GM18867 (cell line): ENCODE measurements at regions not wholly inside any gene's neighbourhood (a gene's known extent, or its start where the extent isn't known, plus 50 kb on each side); places are given as distances from the start of the nearest gene placed in this dataset.

Experiments
- ATAC-seq: cut with Tn5 transposase; IDR thresholded peaks from one replicate; pipeline ENCODE4 v1.9.1; 2021; ENCODE audit warnings: mild to moderate bottlenecking, moderate library complexity; ENCODE audit not compliant: unreplicated experiment

GRCh38 chr4:96755569-96756484 is 915.9 kb downstream of the PDHA2 start:
- no peak for ATAC-seq

GRCh38 chr4:96756584-96756983 is 916.7 kb downstream of the PDHA2 start:
- no peak for ATAC-seq

GRCh38 chr4:96763546-96763945 is 923.7 kb downstream of the PDHA2 start:
- no peak for ATAC-seq

- no peak for ATAC-seq
These were observed 926.5 kb downstream of the PDHA2 start for GRCh38 chr4:96766359-96766758.

- ATAC-seq = no peak
These were observed 928.1 kb downstream of the PDHA2 start for GRCh38 chr4:96767815-96768480.

- ATAC-seq = no peak
These were observed 935.6 kb downstream of the PDHA2 start for GRCh38 chr4:96775501-96775900.

GRCh38 chr4:96776920-96777527 is 937.1 kb downstream of the PDHA2 start:
- ATAC-seq = no peak

GRCh38 chr4:96784336-96784735 is 944.4 kb downstream of the PDHA2 start:
- no peak for ATAC-seq

GRCh38 chr4:96786306-96786705 is 946.4 kb downstream of the PDHA2 start:
- no peak for ATAC-seq

GRCh38 chr4:96787766-96788165 is 947.9 kb downstream of the PDHA2 start:
- ATAC-seq = no peak

GRCh38 chr4:96809563-96809962 is 969.7 kb downstream of the PDHA2 start:
- no peak for ATAC-seq

- no peak for ATAC-seq
These were observed 987.2 kb downstream of the PDHA2 start for GRCh38 chr4:96827086-96827485.

- no peak for ATAC-seq
These were observed 993.9 kb downstream of the PDHA2 start for GRCh38 chr4:96833831-96834230.

GRCh38 chr4:96835991-96836390 is 996.1 kb downstream of the PDHA2 start:
- no peak for ATAC-seq

- no peak for ATAC-seq
These were observed 999.5 kb downstream of the PDHA2 start for GRCh38 chr4:96839441-96839840.

- no peak for ATAC-seq
These were observed 1001.9 kb downstream of the PDHA2 start for GRCh38 chr4:96841801-96842200.

GRCh38 chr4:96844858-96845490 is 1005.1 kb downstream of the PDHA2 start:
- ATAC-seq = no peak

GRCh38 chr4:96845819-96846218 is 1005.9 kb downstream of the PDHA2 start:
- no peak for ATAC-seq

- no peak for ATAC-seq
These were observed 1034.8 kb downstream of the PDHA2 start for GRCh38 chr4:96874657-96875056.

GRCh38 chr4:96879527-96879926 is 1039.6 kb downstream of the PDHA2 start:
- ATAC-seq = no peak

GRCh38 chr4:96887857-96888256 is 1048.0 kb downstream of the PDHA2 start:
- ATAC-seq = no peak
